MM.1S (cell line): ENCODE measurements at regions not wholly inside any gene's neighbourhood (a gene's known extent, or its start where the extent isn't known, plus 50 kb on each side); places are given as distances from the start of the nearest gene placed in this dataset.

Source experiments
- DNase-seq: peaks from one replicate; pipeline ENCODE4 v3.0.0-alpha.2; 2015
- H2AFZ ChIP-seq: fragments of 300-600 bp; sonication (generic); 2 replicates; pipeline ENCODE4 v1.6.0; 2016; ENCODE audit warnings: antibody characterized with exemption, low read length
- H3F3A ChIP-seq: fragments of 300-600 bp; sonication (generic); 2 replicates; pipeline ENCODE4 v1.6.1; 2016; ENCODE audit warnings: mild to moderate bottlenecking, antibody characterized with exemption, low read length, moderate library complexity, mixed read lengths; ENCODE audit not compliant: insufficient read depth
- H3K27ac ChIP-seq: fragments of 300-600 bp; sonication (generic); 2 replicates; pipeline ENCODE4 v1.5.1; 2016; ENCODE audit warnings: mild to moderate bottlenecking, low read length
- H3K27me3 ChIP-seq: fragments of 300-600 bp; sonication (generic); replicated peaks from 2 replicates; pipeline ENCODE4 v1.6.0; 2016; ENCODE audit warnings: low read length; ENCODE audit not compliant: insufficient read depth
- H3K36me3 ChIP-seq: fragments of 300-600 bp; sonication (generic); replicated peaks from 2 replicates; pipeline ENCODE4 v1.6.1; 2016; ENCODE audit warnings: mild to moderate bottlenecking, low read length, mixed read lengths; ENCODE audit not compliant: insufficient read depth
- H3K4me1 ChIP-seq: fragments of 300-600 bp; sonication (generic); 2 replicates; pipeline ENCODE4 v1.6.1; 2016; ENCODE audit warnings: low read length, mixed read lengths
- H3K4me2 ChIP-seq: fragments of 300-600 bp; sonication (generic); 2 replicates; pipeline ENCODE4 v1.6.0; 2016; ENCODE audit warnings: low read depth, low read length
- H3K4me3 ChIP-seq: fragments of 300-600 bp; sonication (generic); 2 replicates; pipeline ENCODE4 v1.5.1; 2016; ENCODE audit warnings: low read length, mixed read lengths
- H3K79me2 ChIP-seq: fragments of 300-600 bp; sonication (generic); 2 replicates; pipeline ENCODE4 v1.6.1; 2016; ENCODE audit warnings: mixed run types, low read length, mixed read lengths
- H3K9ac ChIP-seq: fragments of 300-600 bp; sonication (generic); 2 replicates; pipeline ENCODE4 v1.6.1; 2016; ENCODE audit warnings: low read length, mixed read lengths
- H3K9me2 ChIP-seq: fragments of 300-600 bp; sonication (generic); replicated peaks from 2 replicates; pipeline ENCODE4 v1.6.1; 2016; ENCODE audit warnings: mild to moderate bottlenecking, low read length, mixed read lengths; ENCODE audit not compliant: insufficient read depth
- H3K9me3 ChIP-seq: fragments of 300-600 bp; sonication (generic); replicated peaks from 2 replicates; pipeline ENCODE4 v1.6.1; 2016; ENCODE audit warnings: mild to moderate bottlenecking, low read length, mixed read lengths; ENCODE audit not compliant: insufficient read depth
- H4K20me1 ChIP-seq: fragments of 300-600 bp; sonication (generic); 2 replicates; pipeline ENCODE4 v1.6.1; 2016; ENCODE audit warnings: mild to moderate bottlenecking, low read length, moderate library complexity, mixed read lengths; ENCODE audit not compliant: insufficient read depth
- EZH2 ChIP-seq: fragments of 300-600 bp; sonication (generic); optimal IDR thresholded peaks from 2 replicates; pipeline ENCODE3; 2017; ENCODE audit warnings: low read depth, mild to moderate bottlenecking, antibody characterized with exemption, low read length, mixed read lengths
- EZH2phosphoT487 ChIP-seq: fragments of 300-600 bp; sonication (generic); IDR thresholded peaks from 2 replicates; pipeline ENCODE4 v1.6.1; 2018; ENCODE audit warnings: antibody characterized with exemption, low read length
- TF ChIP-seq, protein P1 (sequence below): fragments of 300-600 bp; sonication (generic); IDR thresholded peaks from 2 replicates; pipeline ENCODE4 v1.5.1; 2016; ENCODE audit warnings: antibody characterized with exemption, low read length, mixed read lengths

DNA sequence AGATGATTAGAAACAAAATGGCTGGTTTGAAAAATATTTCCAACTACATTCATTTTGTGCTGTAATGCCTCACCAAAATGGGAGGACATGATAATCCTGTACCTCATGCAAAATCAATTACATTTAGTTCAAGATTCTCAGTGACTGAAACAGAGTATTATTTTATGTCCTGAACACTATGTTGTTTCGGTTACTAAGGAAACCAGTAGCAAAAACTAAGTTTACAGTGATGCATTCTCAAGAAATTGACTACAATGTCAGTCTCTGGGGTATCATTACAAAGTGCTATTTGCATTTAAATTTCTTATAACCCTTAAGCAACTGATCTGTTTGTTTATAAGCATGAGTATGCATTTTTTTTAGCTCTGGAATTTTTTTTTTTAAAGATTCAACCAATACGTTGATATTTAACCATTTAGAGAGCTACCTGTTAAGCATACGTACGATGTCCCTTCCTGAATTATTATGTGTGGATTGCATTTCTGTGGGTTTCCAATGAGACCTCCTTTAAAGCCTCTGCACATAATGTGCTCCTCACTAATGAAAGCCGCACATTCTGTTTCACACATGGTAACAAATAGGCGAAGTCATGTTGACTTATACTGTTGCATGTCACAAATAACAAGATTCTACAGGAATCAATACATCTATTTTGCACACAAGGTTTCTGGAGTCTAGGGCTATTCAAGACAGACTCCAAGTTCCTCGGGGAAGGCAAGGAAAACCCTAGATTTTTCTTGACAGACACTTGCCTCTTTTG, 1035.7 kb downstream of the ADGRL2 start:
- H4K20me1 ChIP-seq: no peaks in the 10 kb centered on the region
- H3K79me2 ChIP-seq: no peaks in the 10 kb centered on the region
- no peaks in the 10 kb centered on the region for H3K36me3 ChIP-seq
- no peak for DNase-seq
- no peaks in the 10 kb centered on the region for H3K27me3 ChIP-seq
- TF ChIP-seq EZH2phosphoT487: no peak
- TF ChIP-seq, protein P1, sequence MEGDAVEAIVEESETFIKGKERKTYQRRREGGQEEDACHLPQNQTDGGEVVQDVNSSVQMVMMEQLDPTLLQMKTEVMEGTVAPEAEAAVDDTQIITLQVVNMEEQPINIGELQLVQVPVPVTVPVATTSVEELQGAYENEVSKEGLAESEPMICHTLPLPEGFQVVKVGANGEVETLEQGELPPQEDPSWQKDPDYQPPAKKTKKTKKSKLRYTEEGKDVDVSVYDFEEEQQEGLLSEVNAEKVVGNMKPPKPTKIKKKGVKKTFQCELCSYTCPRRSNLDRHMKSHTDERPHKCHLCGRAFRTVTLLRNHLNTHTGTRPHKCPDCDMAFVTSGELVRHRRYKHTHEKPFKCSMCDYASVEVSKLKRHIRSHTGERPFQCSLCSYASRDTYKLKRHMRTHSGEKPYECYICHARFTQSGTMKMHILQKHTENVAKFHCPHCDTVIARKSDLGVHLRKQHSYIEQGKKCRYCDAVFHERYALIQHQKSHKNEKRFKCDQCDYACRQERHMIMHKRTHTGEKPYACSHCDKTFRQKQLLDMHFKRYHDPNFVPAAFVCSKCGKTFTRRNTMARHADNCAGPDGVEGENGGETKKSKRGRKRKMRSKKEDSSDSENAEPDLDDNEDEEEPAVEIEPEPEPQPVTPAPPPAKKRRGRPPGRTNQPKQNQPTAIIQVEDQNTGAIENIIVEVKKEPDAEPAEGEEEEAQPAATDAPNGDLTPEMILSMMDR: no peak
- no peak for TF ChIP-seq EZH2
- H2AFZ ChIP-seq: no peak overlapping the region
- H3K9me2 ChIP-seq: no peaks in the 10 kb centered on the region
- no peak overlapping the region for H3K4me3 ChIP-seq
- no peak overlapping the region for H3K9ac ChIP-seq
- H3K27ac ChIP-seq: no peak overlapping the region
- no peaks in the 10 kb centered on the region for H3K4me1 ChIP-seq
- no peak overlapping the region for H3K4me2 ChIP-seq
- H3F3A ChIP-seq: no peaks in the 10 kb centered on the region
- no peaks in the 10 kb centered on the region for H3K9me3 ChIP-seq

DNA sequence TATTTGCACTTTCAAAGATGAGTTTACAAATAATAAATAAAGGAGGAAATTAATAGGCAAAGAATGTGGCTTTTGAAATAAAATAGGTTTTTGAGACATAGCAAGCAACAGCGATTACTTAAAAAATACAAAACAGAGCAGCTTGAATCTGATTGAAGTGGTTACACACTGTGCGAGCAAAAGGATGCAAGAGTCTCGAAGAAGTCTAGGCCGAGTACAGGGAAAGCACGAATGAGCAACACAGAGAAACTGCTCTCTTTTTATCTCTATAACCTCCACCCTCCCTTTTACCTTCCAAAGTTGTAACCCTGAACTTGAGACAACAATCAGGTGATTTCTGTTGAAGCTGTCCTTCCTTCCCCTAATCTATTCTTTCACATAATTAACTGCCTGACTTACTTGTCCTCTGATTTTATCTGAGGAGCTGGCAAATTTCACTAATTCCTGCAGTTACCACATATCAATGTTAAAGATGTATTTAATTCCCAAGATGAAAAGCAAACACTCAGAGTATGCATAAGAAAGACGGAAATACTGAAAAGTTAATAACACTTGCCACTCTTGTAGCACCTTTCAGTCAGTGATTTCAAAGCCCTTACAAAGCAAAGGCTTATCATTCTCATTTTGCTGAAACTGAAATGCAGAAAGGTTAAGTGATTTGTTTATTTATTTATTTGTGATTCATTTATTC, 1030.1 kb downstream of the ADGRL2 start:
- no peak overlapping the region for H3K4me2 ChIP-seq
- H3K9ac ChIP-seq: no peak overlapping the region
- H3K36me3 ChIP-seq: no peaks in the 10 kb centered on the region
- no peak overlapping the region for H2AFZ ChIP-seq
- no peak for TF ChIP-seq EZH2phosphoT487
- TF ChIP-seq, protein P1: no peak
- no peak for TF ChIP-seq EZH2
- no peaks in the 10 kb centered on the region for H4K20me1 ChIP-seq
- H3K9me3 ChIP-seq: no peaks in the 10 kb centered on the region
- no peak overlapping the region for H3K4me3 ChIP-seq
- no peaks in the 10 kb centered on the region for H3K79me2 ChIP-seq
- H3K9me2 ChIP-seq: no peaks in the 10 kb centered on the region
- H3K27me3 ChIP-seq: no peaks in the 10 kb centered on the region
- no peak overlapping the region for H3K27ac ChIP-seq
- H3K4me1 ChIP-seq: no peaks in the 10 kb centered on the region
- no peak for DNase-seq
- no peaks in the 10 kb centered on the region for H3F3A ChIP-seq

DNA sequence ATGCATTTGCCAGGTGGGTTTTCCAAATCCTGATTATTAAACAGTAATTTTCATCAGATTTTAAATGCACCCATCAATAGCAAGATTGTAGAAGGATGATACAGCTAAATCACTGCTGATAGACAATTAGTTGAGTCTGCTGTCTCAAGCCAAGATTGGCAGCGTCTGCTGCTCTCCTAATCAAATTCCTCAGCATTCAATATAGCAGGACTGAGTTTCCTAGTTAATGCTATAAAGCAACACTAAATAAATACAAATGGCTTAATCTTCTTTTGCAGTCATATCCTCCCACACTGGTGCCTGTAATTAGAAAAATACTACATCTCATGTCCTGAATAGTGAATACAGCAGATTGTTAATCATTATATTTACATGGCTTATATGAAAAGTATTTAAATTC, 1028.8 kb downstream of the ADGRL2 start:
- Histone ChIP-seq H4K20me1 (no peaks in the 10 kb centered on the region), H3K9ac (no peak overlapping the region), H3K4me2 (no peak overlapping the region), H3K27me3 (no peaks in the 10 kb centered on the region), H3K36me3 (no peaks in the 10 kb centered on the region), H3K4me1 (no peaks in the 10 kb centered on the region), H3K9me3 (no peaks in the 10 kb centered on the region), H3K4me3 (no peak overlapping the region), H3K79me2 (no peaks in the 10 kb centered on the region), H2AFZ (no peak overlapping the region), H3F3A (no peaks in the 10 kb centered on the region), H3K27ac (no peak overlapping the region), H3K9me2 (no peaks in the 10 kb centered on the region)
- DNase-seq: no peak
- TF ChIP-seq EZH2phosphoT487 (no peak), EZH2 (no peak)
- TF ChIP-seq, protein P1: no peak
